HG03064 (cell line): ENCODE measurements at regions not wholly inside any gene's neighbourhood (a gene's known extent, or its start where the extent isn't known, plus 50 kb on each side); places are given as distances from the start of the nearest gene placed in this dataset.

Source experiments
- ATAC-seq: cut with Tn5 transposase; IDR thresholded peaks from one replicate; pipeline ENCODE4 v1.9.1; 2021; ENCODE audit warnings: low read depth; ENCODE audit not compliant: unreplicated experiment

DNA sequence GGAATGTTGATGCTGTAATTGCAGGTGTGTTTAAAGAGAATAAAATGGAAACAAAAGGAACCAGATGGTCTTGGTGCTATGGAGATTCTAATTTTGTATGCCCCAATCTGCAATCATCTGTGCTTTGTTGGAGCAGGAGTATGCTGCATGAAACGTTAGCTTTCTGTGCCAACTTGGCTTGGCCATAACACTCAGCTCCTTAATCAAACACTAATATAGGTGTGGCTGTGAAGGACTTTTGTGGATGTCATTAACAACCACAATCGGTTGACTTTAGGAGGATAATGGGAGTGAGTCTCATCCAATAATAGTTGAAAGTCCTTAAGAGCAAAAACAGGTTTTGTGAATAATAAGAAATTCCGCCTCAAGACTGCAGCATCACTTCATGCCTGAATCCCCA, 399.2 kb downstream of the NLGN4X start:
- no peak for ATAC-seq

DNA sequence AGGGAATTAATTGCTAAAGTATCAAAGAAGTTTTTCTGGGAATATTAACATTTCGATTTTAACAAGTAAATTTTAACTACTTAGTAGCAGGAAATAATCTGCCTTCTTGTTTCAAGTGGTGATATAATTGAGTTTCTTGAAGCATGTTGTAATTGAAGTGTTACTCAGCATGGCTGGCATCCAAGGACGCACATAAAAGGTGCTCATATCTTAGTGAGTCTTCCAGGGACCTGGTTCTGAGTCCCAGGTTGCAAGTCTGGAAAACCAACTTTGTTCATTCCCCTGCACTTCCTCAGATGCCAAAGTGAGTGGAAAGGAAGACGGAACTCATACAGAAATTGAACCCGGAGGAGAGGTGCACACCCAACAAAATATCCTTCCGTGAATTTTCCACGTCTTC, 399.6 kb downstream of the NLGN4X start:
- no peak for ATAC-seq

DNA sequence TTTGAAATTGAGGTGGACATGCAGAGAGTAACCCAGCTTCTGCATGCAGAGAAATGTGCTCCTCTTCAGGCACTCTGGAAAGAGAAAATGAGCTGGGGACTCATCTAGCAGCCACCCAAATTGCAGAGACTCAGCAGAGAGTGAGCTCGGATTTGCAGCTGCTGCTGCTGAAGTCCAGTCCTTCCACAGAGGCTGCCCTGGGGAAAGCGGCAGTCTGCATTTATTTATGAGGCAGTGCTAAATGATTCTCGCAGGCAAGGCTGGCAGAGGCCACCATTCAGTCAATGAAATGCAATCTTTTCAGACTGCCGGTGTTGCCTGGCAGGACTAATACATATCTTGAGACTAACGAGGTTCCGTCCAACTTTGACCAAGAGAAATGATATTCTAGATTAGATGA, 404.8 kb downstream of the NLGN4X start:
- ATAC-seq, result no peak

DNA sequence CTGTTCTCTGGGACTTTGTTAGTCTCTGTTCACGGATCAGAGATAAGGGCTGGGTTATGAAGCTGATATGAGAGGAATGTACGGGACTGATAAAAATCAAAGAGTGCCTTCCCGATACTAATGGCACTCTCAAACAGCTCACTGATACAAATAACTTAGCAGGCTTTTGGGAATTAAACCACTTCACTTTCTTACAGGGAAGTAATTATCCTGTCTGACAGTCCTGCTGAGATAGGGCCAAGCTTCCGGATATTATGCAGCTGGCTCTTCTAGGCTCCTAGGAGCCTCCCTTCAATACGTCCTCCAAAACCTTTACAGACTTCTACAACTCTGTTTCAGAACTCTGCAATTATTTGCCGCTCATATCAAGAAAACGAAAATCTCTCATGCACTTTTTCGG, 418.0 kb downstream of the NLGN4X start:
- ATAC-seq, result no peak

DNA sequence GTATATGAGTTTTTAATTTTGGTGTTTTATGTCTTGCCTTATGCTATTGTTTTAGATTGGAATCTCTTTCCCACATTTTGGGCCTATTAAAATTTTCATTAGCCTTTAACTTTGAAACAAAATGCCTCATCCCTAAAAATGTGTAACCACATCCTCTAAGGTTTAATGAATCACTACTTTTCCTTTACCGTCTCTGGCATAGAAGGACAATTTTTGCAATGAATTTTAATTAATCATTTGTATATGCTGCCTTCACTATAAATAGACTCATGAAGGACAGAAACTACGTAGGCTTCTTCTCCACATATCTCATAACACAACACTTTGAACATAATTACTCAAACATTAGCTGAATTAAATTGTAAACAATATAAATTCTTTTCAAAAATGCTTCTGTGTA, 421.5 kb downstream of the NLGN4X start:
- ATAC-seq, result no peak

DNA sequence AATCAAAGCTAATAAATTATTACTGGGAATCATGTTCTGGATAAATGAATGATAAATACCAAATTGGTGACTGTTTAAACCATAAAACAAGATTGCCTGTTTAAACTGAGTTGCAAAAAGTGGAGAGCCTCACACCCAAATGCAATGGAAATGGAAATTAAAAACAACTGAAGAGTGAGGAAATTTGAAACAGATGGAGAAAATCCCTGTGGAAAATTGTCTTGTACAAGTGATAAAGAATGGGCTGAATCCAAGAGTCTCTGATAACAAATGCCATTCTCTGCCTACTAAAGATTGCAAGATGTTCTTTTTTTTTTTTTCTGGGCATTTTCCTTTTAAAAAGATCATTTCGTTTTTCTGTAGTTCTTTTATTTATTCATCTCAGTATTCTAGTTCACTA, 426.3 kb downstream of the NLGN4X start:
- no peak for ATAC-seq

DNA sequence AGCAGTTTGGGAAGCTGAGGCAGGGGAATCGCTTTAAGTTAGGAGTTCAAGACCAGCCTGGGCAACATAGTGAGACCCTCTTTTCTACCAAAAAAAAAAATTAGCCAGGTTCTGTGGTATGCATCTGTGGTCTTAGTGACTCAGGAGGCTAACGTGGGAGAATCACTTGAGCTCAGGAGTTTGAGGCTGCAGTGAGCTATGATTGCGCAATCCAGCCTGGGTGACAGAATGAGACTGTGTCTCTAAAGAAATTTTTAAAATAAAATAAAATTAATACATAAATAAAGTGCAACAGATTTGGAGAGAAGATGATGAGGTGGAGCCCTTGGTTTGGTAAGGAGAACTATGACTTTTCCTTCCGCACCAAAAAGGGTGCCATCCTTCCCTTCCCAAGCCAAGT, 436.9 kb downstream of the NLGN4X start:
- ATAC-seq, result no peak

DNA sequence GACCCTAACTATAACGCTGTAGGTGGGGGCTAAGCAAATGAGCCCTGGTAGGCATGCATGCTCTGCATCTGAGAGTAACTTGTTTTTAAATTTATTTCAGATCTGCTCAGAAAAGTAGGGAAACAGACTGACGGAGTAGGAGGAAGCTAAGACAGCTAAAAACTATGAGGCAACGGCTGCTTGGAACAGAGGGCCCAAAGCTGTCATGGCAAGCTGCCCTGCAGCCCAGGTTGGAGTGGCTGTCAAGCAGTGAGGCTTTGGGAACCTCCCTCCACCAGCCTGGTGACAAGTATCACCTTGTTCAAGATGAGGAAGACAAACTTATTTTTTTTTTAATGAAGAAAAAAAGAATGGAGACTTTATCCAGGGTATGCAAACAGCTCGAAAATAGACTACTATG, 439.8 kb downstream of the NLGN4X start:
- no peak for ATAC-seq

DNA sequence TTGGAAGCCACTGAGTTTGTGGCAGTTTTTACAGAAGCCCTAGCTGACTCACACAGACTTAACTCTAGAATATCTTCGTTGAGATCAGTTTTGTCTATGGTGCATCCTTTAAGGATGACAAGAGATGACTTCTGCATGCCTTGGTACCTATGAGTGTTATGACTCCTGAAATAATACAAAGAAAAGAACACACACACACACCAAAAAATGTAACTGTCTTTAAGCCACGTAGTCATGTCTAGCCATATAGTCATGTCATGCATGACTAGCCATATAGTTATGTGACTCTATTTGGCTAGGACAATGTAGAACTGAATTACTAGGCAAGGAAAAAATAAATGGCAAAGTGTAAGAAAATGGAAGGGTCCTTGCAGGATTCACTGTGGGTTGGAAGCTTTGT, 447.8 kb downstream of the NLGN4X start:
- ATAC-seq, result no peak

DNA sequence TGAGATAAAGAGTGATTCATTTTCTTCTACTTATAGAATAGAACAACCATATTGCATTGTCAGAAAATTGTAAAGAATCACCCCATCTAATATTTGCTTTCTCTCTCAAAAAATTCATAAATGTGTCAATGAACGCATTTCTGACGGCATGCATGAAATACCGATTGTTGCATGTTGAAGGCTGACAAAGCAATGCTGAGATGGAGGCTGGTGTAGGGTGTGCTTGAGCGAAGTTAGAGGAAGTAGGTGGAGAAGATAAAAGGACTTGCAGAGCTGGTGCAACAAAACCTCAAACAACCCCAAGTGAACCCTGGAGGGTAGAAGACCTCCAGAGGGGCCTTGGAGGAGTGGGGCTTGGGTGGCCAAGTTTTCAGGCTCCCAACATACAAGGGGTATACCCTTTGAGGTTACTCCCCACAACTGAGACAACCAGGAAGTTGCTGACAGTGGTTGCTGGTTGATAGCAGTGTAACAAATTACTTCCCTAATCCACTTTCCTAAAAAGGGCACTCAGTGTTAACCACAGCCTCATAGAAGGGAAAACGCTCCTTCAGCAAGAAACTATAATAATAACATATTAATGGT, 452.7 kb downstream of the NLGN4X start:
- no peak for ATAC-seq

DNA sequence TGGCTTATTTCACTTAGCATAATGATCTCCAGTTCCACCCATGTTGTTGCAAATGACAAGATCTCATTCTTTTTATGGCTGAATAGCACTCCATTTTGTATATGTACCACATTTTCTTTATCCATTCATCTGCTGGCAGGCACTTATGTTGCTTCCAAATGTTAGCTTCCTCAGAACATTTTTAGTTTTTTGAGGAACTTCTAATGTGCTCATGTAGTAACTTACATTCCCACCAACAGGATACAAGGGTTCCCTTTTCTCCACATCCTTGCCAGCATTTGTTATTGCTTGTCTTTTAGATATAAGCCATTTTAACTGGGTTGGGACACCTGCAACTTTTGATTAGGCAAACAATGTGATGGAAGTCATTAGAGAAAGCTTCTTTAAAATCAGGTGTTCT, 454.2 kb downstream of the NLGN4X start:
- no peak for ATAC-seq

DNA sequence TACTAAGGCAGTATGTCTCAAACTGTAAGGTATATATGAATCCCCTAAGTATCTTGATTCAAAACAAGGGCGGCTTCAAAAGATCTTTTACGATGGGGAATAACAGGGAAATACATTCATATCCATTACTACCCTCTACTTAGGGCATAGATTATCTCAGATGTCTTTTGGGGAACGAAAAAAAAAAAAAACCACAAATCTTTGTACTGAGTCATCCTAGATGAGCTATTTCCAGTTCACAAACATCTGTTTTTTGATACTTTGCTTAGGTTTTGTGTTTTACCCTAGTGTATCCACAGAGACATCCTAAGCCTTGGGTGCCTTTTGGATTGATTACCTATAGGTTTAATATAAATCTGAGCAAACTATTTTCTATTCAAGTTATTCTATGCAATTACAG, 457.2 kb downstream of the NLGN4X start:
- no peak for ATAC-seq

DNA sequence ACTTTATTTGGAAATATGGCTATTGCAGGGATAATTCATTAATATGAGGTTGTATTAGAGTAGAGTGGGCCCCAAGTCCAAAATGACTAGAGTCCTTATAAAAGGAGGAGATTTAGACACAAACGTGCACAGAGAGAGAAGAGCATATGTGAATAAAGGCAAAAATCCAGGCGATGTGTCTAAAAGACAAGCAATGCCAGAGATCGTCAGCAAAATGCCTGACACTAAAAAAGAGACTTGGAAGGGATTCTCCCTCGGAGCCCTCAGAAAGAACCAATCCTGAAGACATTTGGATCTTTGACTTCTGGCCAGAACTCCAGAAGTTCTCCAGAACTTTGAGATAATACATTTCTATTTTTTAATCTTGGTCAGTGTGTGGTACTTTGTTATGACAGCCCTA, 472.1 kb downstream of the NLGN4X start:
- no peak for ATAC-seq

DNA sequence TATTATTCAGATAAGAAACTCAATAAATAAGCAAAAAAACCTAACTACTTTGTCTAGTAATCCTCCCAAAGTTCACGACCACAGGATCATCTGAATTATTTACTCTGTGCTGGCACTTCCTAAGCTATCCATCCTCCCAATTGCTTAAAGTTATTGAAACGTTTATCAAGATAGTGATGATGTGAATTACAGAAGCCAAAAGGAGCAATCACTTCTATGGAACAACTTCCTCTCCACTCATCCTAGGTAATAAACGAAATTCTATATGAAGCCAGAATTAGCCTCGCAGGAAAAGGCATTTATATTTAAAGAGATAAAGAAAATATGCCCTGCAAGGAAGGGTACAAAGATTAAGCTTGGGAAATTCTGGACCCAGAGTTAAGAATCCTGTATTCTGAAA, 475.4 kb downstream of the NLGN4X start:
- no peak for ATAC-seq

DNA sequence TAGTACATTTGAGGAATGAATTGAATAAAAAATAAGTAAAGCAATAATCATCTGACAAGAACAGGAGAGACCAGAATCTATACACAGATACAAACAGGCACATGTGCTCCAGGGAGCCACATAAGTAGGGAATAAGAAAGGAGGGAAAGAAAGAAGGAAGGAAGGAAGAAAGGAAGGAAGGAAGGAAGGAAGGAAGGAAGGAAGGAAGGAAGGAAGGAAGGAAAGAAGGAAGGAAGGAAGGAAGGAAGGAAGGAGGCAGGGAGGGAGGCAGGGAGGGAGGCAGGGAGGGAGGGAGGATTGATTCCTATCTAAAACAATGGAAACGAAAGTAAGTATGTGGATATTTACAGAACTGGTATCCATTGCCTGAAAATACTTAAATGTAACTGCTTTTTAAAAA, 475.8 kb downstream of the NLGN4X start:
- no peak for ATAC-seq

DNA sequence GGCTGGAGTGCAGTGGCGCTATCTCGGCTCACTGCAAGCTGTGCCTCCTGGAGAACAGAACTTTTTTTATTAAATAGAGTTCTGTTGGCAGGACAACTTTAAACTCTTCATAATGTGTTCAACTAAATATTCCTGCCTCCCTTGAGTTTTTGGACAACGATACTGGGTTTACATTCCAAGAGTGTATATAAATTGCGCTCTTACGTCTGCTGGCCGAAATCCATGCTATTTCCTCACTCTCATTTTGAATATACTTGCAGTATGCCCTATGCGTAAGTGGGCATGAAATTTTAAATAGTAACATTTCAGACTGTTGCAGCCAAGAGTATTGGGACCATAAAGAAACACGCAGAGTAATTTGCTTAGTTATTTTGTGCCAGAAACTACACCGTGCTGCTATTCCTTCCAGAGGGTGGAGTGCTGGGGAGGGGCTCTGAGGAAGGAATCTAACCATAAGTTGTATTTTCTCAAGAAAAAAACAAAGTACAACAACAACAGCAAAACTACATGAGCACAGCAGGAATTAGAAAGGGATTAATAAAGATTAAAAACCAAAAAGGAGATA, 480.0 kb downstream of the NLGN4X start:
- ATAC-seq, result no peak

DNA sequence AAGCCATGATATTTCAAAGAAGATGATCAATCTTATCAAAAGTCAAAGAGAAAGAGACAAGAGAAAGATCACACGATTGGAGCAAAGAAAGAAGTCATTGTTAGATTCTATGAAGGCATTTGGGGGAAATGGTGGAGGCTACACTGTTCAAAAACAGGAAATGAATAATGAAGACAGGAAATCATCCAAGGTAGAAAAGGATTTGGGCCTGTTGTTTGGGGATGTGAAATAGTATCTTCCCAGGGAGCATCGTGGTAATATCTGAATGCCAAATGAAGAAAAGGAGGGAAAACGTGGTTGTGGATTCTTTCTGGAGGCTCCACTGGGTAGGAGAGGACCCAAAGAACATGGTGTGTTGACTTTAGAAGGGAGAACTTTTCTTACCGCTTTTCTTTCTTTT, 482.4 kb downstream of the NLGN4X start:
- ATAC-seq, result no peak

DNA sequence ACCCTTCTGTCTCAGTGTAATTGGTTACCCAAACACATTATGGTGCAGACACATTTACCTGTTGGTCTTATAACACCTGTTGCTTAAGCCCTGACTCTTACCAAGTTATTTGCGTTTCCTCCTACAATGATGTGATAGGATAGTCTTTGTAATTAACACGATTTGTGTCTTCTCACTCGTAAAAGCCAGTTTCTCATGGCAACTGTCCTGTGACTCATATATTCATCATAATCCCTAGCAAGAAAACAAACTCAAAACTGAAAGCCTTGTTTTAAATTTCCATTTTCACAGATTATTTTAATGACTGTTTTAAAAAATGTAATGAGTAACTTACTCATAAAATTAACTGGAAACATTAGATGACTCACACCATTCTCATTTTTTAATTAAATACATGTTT, 495.2 kb downstream of the NLGN4X start:
- ATAC-seq, result no peak

DNA sequence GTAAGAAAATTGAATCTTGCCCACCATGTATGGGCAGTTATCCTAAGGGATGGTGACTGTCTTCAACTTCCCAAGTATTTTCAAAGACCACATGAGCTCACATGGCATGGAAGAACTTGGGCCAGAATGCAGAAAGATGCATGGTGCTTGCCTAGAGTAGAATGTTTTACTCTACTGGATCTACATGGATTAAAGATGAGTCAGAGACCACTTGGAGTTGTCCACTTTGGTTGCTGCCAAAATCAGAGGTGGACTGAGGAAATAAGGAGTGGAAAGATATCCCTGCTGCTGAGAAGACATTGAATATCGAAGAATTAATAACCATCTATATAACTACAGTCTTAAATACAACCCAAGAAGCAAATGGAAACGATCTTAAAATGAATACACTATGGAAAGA, 498.1 kb downstream of the NLGN4X start:
- ATAC-seq, result no peak

DNA sequence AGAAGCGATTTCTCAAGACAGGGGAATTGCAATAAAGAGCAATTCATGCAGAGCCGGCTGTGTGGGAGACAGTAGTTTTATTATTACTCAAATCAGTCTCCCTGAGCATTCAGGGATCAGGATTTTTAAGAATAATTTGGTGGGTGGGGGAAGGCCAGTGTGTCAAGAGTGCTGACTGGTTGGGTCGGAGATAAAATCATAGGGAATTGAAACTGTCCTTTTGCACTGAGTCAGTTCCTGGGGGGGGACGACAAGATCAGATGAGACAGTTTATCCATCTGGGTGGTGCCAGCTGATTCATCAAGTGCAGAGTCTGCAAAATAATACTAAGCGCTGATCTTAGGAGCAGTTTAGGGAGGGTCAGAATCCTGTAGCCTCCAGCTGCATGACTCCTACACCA, 502.4 kb downstream of the NLGN4X start:
- no peak for ATAC-seq

DNA sequence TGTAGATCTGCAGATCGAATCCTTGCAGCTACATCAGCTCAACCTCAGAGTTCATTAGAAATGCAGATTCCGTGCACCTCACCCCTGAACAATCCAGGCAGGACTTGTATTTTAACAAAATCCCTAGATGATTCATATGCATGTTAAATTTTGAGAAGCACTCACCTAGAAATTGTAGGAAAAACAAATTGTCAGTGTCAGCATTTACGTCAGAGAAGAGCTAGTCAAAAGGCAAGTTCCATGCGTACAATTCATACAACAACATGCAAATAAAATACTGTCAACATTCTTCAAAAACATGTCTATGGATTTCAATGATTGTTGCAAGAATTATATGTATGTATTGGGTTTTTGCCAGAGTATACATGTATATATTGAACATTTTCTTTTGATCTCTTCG, 504.5 kb downstream of the NLGN4X start:
- ATAC-seq, result no peak

DNA sequence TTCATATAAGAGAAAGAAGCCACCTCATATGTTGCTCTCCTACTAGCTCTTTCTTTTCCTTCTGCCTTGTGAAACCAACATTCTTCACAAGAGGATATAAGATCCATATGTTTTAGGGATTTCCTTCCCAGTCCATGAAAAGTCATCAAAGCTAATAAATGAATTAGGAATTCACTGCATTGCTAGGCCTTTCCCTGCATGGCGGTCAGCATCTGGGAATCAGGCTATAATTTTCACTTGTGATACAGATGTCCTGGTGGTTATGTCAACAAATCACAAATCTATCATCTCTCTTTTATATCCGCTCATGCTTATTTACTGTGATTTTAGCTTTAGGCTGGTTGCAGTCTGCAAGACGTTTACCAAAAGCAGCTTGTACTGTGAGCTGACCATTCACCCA, 510.0 kb downstream of the NLGN4X start:
- ATAC-seq, result no peak

DNA sequence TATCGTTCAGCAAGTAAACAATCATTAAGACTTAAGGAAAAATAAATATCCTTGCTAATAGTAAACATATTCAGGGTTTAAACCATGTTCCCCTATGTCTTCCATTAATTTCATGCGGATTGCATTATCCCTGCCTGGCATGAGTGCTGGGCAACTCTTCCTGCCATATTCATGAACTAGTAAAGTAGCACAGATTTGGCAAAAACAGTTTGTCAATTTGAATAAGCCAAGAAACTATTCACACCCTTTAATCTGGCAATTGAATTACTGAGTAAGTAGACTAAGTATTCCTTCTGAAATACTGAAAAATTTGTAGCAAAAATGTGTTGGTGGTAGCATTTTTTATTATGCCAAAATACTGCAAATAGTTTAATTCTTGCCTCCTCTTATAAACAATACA, 512.0 kb downstream of the NLGN4X start:
- ATAC-seq, result no peak
